DMS114 treated with DMSO at 0.1 percent for 48 hours (cell line): ENCODE measurements at regions not wholly inside any gene's neighbourhood (a gene's known extent, or its start where the extent isn't known, plus 50 kb on each side); places are given as distances from the start of the nearest gene placed in this dataset.

Experiments
- DNase-seq: peaks from one replicate; lab custom pipeline; 2025; ENCODE audit not compliant: unreplicated experiment; lab: John Stamatoyannopoulos, UW

GRCh38 chr11:98565311-98565710 is 455.4 kb upstream of the CNTN5 start:
- DNase-seq: no peak

DNA sequence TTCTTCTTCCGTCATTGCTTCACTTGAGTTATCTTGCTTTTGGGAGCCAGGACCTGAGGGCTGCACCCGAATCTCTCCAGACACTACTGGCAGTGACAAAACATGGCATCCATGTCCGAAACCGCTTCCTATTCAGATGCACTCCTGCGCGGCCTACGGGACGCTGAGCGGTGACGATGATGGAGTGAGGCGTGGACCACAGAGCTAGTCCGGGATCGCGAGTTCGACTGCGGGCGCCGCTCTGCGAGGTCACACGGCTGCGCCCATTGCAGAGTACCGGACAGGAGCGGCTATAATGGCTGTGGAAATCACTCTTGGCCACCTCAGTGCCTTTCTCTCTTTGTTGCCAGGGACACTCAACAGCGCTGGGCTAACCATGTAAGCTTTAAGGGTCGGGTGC is 453.8 kb upstream of the CNTN5 start:
- no peak for DNase-seq

- DNase-seq: no peak
These were observed 452.7 kb upstream of the CNTN5 start for GRCh38 chr11:98568013-98568412.

- DNase-seq: no peak
These were observed 447.8 kb upstream of the CNTN5 start for GRCh38 chr11:98572941-98573340.

GRCh38 chr11:98587884-98588283 is 432.9 kb upstream of the CNTN5 start:
- DNase-seq: no peak

- DNase-seq: no peak
These were observed 430.8 kb upstream of the CNTN5 start for GRCh38 chr11:98589967-98590366.

DNA sequence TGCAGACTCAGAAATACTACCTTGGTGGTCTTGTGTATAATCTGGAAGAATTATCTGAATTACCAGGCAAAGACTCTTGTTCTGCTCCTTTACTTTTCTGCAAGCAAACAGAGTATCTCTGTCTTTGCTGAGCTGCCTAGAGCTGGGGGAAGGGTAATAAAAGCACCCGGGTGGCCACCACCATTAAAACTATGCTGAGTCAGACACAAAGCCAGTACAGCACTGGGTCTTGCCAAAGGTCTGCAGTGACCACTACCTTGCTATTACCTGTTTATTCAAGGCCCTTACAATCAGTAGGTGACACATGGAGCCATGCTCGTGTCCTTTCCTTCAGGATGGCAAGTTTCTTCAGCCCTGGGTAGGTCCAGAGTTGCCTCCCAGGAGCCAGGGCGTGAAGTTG is 420.6 kb upstream of the CNTN5 start:
- no peak for DNase-seq

DNA sequence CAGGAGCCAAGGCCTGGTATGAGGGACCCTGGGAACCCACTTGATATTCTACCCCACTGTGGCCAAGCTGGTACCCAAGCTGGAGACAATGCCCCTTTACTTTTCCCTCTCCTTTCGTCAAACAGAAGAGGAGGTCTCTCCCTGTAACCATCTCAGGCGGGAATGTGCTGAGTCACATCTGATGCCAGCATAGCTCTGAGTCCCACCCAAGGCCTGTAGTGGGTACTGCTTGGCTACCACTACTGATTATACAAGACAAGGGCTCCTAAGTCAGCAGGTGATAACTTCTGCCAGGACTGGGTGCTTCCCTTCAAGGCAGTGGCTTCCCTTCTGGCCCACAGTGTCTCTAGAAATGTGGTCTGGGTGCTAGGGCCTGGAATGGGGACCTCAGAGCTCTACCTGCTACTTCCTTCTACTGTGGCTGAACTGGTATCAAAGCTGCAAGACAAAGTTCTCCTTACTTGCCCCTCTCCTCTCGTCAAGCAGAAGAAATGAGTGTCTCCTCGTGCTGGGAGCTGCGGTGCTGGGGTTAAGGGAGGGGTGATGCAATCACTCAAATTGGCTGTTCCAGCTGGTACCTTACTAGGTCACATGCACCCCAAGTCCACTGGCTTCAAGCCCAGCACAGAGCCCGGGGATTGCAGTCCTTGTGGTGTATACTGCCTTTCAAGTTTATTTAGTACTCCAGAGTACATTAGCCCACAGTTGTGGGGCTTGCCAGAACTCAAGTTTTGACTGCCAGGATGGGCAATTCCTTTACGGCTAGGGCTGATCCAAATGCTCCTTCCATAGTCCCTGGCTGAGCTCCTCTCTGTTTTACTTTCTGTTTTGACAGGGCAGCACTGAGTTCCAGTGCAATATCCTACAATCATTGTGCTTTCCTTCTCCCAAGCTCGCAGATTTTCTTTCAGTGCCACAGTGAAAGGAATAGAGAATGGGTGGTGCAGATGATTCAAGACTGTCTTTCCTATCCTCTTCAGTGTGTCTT is 419.7 kb upstream of the CNTN5 start:
- DNase-seq: no peak

- no peak for DNase-seq
These were observed 404.6 kb upstream of the CNTN5 start for GRCh38 chr11:98616098-98616655.

GRCh38 chr11:98621767-98622166 is 399.0 kb upstream of the CNTN5 start:
- no peak for DNase-seq

DNA sequence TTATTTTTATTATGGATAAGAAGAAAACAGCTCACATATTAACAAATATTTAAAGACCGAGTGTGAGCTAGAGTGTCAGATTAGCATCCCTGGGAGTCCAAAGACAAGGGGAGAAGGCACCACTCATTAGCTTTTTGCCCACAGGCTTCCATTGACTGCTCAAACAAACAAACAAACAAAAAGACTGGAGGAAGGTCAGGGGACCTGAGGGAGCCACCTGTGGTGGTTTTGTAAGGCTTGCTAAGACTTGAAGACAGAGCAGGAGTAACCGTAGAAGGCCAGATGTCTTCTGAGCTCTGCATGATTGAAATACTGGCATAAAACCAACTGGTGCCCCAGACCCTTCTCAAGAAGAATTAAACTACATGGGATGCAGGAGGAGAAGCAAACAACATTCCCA is 395.2 kb upstream of the CNTN5 start:
- no peak for DNase-seq

DNA sequence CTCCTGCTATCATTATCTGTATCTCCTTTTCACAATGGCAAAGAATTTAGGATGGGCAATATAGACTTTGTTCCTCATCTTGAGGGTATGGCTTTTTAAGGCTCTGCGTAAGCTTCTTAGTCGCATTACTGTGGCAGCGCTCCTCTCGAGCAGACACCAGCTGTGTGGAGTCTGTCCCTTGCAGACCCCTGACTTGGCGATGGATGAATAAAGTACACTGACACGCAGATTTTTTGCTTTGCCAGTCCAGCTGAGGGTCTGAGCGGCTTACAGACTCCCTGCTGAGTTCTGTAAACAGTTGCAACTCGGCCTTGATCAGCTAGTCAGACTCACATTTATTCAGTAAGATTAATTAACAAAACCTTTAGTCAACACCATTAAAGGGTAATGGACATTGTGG is 390.0 kb upstream of the CNTN5 start:
- no peak for DNase-seq

GRCh38 chr11:98657711-98658110 is 363.0 kb upstream of the CNTN5 start:
- DNase-seq: no peak

- no peak for DNase-seq
These were observed 361.3 kb upstream of the CNTN5 start for GRCh38 chr11:98659431-98659830.

GRCh38 chr11:98674390-98674789 is 346.4 kb upstream of the CNTN5 start:
- no peak for DNase-seq

- DNase-seq: no peak
These were observed 341.1 kb upstream of the CNTN5 start for GRCh38 chr11:98679673-98680072.

DNA sequence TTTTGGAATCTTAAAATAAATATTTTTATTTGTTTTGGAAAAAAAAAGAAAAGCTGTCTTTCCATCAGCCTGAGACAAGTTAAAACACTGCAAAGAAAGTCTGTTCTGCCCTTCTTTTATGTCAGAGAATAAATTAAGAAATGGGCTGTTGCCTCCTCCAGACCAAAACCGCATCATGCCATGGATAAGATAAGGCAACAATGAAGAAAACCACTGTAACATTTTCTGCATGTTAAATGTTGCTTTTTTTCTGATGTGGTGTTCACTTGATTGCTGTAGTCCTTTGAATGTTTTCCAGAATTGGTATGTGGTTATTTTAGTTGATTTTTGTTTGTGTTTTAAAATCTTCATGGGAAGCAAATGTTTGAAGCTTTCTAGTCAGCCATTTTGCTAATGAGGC is 319.2 kb upstream of the CNTN5 start:
- no peak for DNase-seq

DNA sequence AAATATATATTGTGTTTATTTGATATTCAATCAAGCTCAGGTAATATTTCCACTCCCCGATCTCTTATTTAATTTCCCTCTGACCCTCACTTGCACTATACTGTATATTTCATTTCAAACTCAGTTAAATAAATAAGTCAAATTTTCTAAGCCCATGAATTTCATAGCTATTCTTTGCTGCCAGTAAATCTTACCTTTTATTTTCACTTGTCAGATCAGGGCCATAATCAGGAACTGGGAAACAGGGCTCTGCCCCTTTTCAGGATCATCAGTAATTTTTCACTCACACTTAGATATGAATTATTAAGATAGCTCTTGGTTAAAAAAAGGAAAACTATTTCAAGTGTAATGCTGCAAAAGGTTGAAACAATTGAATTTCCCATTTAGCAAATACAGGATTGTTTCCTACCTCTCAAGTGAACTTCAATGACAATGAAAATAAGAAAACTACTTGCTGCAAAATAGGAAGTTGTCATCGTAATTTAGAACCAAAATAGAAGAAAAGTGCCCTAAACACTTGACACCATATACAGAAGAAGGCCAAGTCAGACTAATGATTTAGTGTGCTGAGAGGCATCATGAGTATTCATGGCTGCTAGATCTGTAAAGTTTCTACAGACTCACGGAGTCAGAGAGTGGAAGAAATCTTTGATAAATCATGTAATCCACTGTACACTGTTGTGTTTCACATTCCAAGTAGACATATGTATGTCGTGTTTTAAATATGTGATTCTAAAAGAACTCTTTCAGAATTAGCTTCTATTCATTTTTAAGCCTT is 316.8 kb upstream of the CNTN5 start:
- DNase-seq: no peak

DNA sequence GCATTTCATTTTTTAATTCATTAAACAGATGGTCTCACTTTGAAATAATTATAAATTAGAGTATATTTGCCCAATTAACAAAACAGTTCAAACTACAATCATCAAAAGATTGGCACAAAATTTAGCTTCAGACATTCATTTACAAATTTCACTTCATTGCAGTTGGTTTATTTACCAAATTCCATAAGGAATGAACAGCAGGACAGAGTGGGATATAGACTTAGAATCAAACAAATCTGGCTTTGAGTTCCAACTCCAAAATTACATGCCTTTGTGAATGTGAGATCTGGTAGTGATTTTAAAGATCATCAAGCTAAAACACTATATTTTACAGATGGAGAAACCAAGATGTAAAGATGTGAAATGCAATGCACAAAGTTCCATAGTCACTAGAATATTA is 310.7 kb upstream of the CNTN5 start:
- no peak for DNase-seq

DNA sequence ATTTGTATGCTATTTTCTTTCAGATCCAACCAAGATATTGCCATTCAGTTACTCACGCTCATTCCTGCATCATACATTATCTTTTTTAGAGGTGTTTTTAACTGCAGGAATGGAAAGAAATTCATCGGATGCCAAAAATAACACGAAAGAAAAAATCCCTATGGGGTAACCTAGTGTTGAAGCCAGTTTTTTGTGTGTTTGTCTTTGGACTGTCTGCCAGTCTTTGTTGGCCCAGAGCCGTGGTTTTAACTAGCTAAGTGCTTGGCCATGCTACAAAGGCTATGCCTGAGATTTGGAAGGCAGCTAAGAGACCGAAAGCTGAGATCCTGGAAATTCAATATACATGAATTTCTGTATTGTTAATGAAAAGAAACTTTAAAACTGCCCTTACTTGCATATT is 309.8 kb upstream of the CNTN5 start:
- DNase-seq: no peak

DNA sequence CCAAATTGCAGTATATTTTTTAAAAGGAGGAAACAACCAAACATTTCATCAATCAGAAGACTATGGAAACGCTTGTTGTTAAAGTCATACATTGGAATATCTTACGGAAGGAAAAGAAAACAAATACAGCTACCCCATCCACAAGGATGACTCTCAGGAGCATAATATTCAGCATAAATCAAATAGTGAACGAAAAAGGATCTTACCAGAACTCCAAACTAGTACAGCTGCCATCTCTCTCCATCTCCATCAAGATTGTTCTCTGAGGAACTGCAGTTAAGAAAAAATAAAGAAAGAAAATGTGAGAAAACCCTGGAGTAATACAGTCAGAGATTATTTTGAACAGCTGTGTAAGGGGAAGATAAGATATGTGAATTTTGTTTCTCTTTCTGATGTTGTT is 299.8 kb upstream of the CNTN5 start:
- DNase-seq: no peak

DNA sequence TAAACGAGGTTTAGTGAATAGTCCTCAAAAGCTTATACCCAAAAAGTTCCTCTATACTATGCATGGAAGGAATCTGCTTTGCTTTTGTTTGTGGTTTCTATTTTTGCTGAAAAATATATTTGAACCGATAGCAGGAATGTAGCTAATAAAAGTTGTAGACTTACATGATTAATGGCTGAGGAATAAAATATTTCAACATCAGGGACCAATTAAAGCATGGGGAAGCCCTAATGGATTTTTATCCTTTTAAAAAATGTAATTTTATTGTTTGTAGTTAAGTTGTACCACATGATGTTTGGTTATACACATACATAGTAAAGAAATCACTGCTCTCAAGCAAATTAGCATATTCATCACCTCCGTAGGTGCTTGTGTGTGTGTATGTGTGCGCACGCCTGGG is 295.3 kb upstream of the CNTN5 start:
- DNase-seq: no peak
